ENCODE measurements at regions not wholly inside any gene's neighbourhood (a gene's known extent, or its start where the extent isn't known, plus 50 kb on each side); places are given as distances from the start of the nearest gene placed in this dataset.

- no peaks in the 10 kb centered on the region for H3K4me1 Mint-ChIP-seq
- no peaks in the 10 kb centered on the region for H3K9me3 ChIP-seq
- peaks cover 0 to 4% of the 10 kb centered on the region in 2 experiments for H3K4me1 ChIP-seq (ENCODE audit: control insufficient read depth in 1 of 2, extremely low read depth in 1 of 2, insufficient read depth in 2 of 2, low read length in 2 of 2)
- peaks cover 0 to 10% of the 10 kb centered on the region in 2 experiments for H3K27me3 ChIP-seq (replicated peaks in 1 of 2; ENCODE audit: control insufficient read depth in 2 of 2, extremely low read depth in 1 of 2, insufficient read depth in 2 of 2, low read length in 1 of 2)
- DNase-seq (no peak), ATAC-seq (replicated peaks in 1 of 4) (no peak)
- no peaks in the 10 kb centered on the region for H3K36me3 Mint-ChIP-seq
- ChIA-PET CTCF (interaction anchor here (0.6 to 3.0 kb wide), 5 partner anchors 22 to 379 kb away, joined by 3 to 28 read pairs (median 5); no protein-coding TSS in a partner anchor), POLR2A (no interaction called here)
- 40% methylated on average over 1 of the region's 3 CpGs for WGBS (ENCODE audit: insufficient coverage)
- H3K36me3 ChIP-seq (ENCODE audit: control insufficient read depth in 2 of 2, extremely low read depth in 1 of 2, insufficient read depth in 1 of 2, low read length in 1 of 2): no peaks in the 10 kb centered on the region
- H3K4me3 ChIP-seq (ENCODE audit: control insufficient read depth in 1 of 2, extremely low read depth in 1 of 2, low read length in 1 of 2): no peak overlapping the region
- peaks cover 42 to 52% of the 10 kb centered on the region in 2 donors for H3K27me3 Mint-ChIP-seq
- H3K27ac ChIP-seq (ENCODE audit: low read length): no peak overlapping the region
- H3K4me3 Mint-ChIP-seq: no peak overlapping the region
- no peak overlapping the region for H3K27ac Mint-ChIP-seq
- H3K9me3 Mint-ChIP-seq: peaks cover 0 to 7% (median 3%) of the 10 kb centered on the region in 3 donors
Observed at GRCh38 chr16:55942821-55943220, 67.6 kb upstream of the CES5A start.

GRCh38 chr16:55941552-55941951, 66.4 kb upstream of the CES5A start:
- H3K4me1 Mint-ChIP-seq: no peaks in the 10 kb centered on the region
- peaks cover 0 to 4% of the 10 kb centered on the region in 2 experiments for H3K4me1 ChIP-seq (ENCODE audit: control insufficient read depth in 1 of 2, extremely low read depth in 1 of 2, insufficient read depth in 2 of 2, low read length in 2 of 2)
- no peaks in the 10 kb centered on the region for H3K9me3 ChIP-seq
- POLR2A ChIA-PET: no interaction called here
- H3K27ac Mint-ChIP-seq: no peak overlapping the region
- H3K36me3 ChIP-seq (ENCODE audit: control insufficient read depth in 2 of 2, extremely low read depth in 1 of 2, insufficient read depth in 1 of 2, low read length in 1 of 2): no peaks in the 10 kb centered on the region
- H3K27ac ChIP-seq (ENCODE audit: low read length): no peak overlapping the region
- H3K9me3 Mint-ChIP-seq: peaks cover 0 to 7% (median 3%) of the 10 kb centered on the region in 3 donors
- no peak for ATAC-seq (replicated peaks in 1 of 4)
- H3K4me3 ChIP-seq (ENCODE audit: control insufficient read depth in 1 of 2, extremely low read depth in 1 of 2, low read length in 1 of 2): no peak overlapping the region
- no CpG with 5 or more reads among the region's 2 CpGs for whole genome bisulfite sequencing (ENCODE audit: insufficient coverage)
- peaks cover 0 to 14% of the 10 kb centered on the region in 2 experiments for H3K27me3 ChIP-seq (replicated peaks in 1 of 2; ENCODE audit: control insufficient read depth in 2 of 2, extremely low read depth in 1 of 2, insufficient read depth in 2 of 2, low read length in 1 of 2)
- no peak for DNase-seq
- CTCF ChIA-PET: interaction anchor here in 1 of 2 donors (3.0 kb wide), 1 partner anchor 377 kb away, joined by 28 read pairs; no protein-coding TSS in a partner anchor
- H3K36me3 Mint-ChIP-seq: no peaks in the 10 kb centered on the region
- H3K4me3 Mint-ChIP-seq: no peak overlapping the region
- H3K27me3 Mint-ChIP-seq: peaks cover 33 to 50% of the 10 kb centered on the region in 2 donors

- no peaks in the 10 kb centered on the region for H3K4me1 Mint-ChIP-seq
- POLR2A ChIA-PET: no interaction called here
- no peak overlapping the region for H3K4me3 Mint-ChIP-seq
- Histone ChIP-seq H3K4me1 (ENCODE audit: control insufficient read depth in 1 of 2, extremely low read depth in 1 of 2, insufficient read depth in 2 of 2, low read length in 2 of 2) (no peaks in the 10 kb centered on the region), H3K4me3 (ENCODE audit: control insufficient read depth in 1 of 2, extremely low read depth in 1 of 2, low read length in 1 of 2) (no peak overlapping the region), H3K9me3 (no peaks in the 10 kb centered on the region), H3K27me3 (replicated peaks in 1 of 2; ENCODE audit: control insufficient read depth in 2 of 2, extremely low read depth in 1 of 2, insufficient read depth in 2 of 2, low read length in 1 of 2) (peaks cover 0 to 8% of the 10 kb centered on the region in 2 experiments), H3K27ac (ENCODE audit: low read length) (no peak overlapping the region), H3K36me3 (ENCODE audit: control insufficient read depth in 2 of 2, extremely low read depth in 1 of 2, insufficient read depth in 1 of 2, low read length in 1 of 2) (no peaks in the 10 kb centered on the region)
- CTCF ChIA-PET: interaction anchor here in 1 of 2 donors (0.5 kb wide), 1 partner anchor 1049 kb away, joined by 3 read pairs; no protein-coding TSS in a partner anchor
- no CpG with 5 or more reads among the region's 1 CpG for WGBS (ENCODE audit: insufficient coverage)
- DNase-seq (no peak), ATAC-seq (replicated peaks in 1 of 4) (no peak)
- no peaks in the 10 kb centered on the region for H3K36me3 Mint-ChIP-seq
- peaks cover 30 to 50% of the 10 kb centered on the region in 2 donors for H3K27me3 Mint-ChIP-seq
- peaks cover 0 to 7% (median 3%) of the 10 kb centered on the region in 3 donors for H3K9me3 Mint-ChIP-seq
- H3K27ac Mint-ChIP-seq: no peak overlapping the region
Observed at GRCh38 chr16:55938126-55938525, 63.0 kb upstream of the CES5A start.

GRCh38 chr16:55933038-55933437, 57.9 kb upstream of the CES5A start:
- Mint-ChIP-seq H3K4me3 (no peak overlapping the region), H3K27ac (no peak overlapping the region), H3K4me1 (no peaks in the 10 kb centered on the region), H3K36me3 (no peaks in the 10 kb centered on the region), H3K9me3 (peaks cover 0 to 4% (median 0%) of the 10 kb centered on the region in 3 donors), H3K27me3 (peaks cover 17 to 27% of the 10 kb centered on the region in 2 donors)
- Histone ChIP-seq H3K27me3 (replicated peaks in 1 of 2; ENCODE audit: control insufficient read depth in 2 of 2, extremely low read depth in 1 of 2, insufficient read depth in 2 of 2, low read length in 1 of 2) (peaks cover 0 to 8% of the 10 kb centered on the region in 2 experiments), H3K4me3 (ENCODE audit: control insufficient read depth in 1 of 2, extremely low read depth in 1 of 2, low read length in 1 of 2) (no peak overlapping the region), H3K9me3 (no peaks in the 10 kb centered on the region), H3K27ac (ENCODE audit: low read length) (no peak overlapping the region), H3K4me1 (ENCODE audit: control insufficient read depth in 1 of 2, extremely low read depth in 1 of 2, insufficient read depth in 2 of 2, low read length in 2 of 2) (no peaks in the 10 kb centered on the region), H3K36me3 (ENCODE audit: control insufficient read depth in 2 of 2, extremely low read depth in 1 of 2, insufficient read depth in 1 of 2, low read length in 1 of 2) (no peaks in the 10 kb centered on the region)
- POLR2A ChIA-PET: no interaction called here
- CTCF ChIA-PET: no interaction called here
- DNase-seq (no peak), ATAC-seq (replicated peaks in 1 of 4) (no peak)
- no CpG with 5 or more reads among the region's 3 CpGs for WGBS (ENCODE audit: insufficient coverage)

- Mint-ChIP-seq H3K4me3 (no peak overlapping the region), H3K27ac (no peak overlapping the region), H3K27me3 (peaks cover 5 to 7% of the 10 kb centered on the region in 2 donors), H3K9me3 (peaks cover 0 to 4% (median 0%) of the 10 kb centered on the region in 3 donors), H3K4me1 (no peaks in the 10 kb centered on the region), H3K36me3 (no peaks in the 10 kb centered on the region)
- H3K27me3 ChIP-seq (replicated peaks in 1 of 2; ENCODE audit: control insufficient read depth in 2 of 2, extremely low read depth in 1 of 2, insufficient read depth in 2 of 2, low read length in 1 of 2): peaks cover 0 to 2% of the 10 kb centered on the region in 2 experiments
- ChIA-PET POLR2A (no interaction called here), CTCF (no interaction called here)
- no peak overlapping the region for H3K4me3 ChIP-seq (ENCODE audit: control insufficient read depth in 1 of 2, extremely low read depth in 1 of 2, low read length in 1 of 2)
- no peaks in the 10 kb centered on the region for H3K4me1 ChIP-seq (ENCODE audit: control insufficient read depth in 1 of 2, extremely low read depth in 1 of 2, insufficient read depth in 2 of 2, low read length in 2 of 2)
- no CpG with 5 or more reads among the region's 2 CpGs for WGBS (ENCODE audit: insufficient coverage)
- DNase-seq: no peak
- H3K9me3 ChIP-seq: no peaks in the 10 kb centered on the region
- no peaks in the 10 kb centered on the region for H3K36me3 ChIP-seq (ENCODE audit: control insufficient read depth in 2 of 2, extremely low read depth in 1 of 2, insufficient read depth in 1 of 2, low read length in 1 of 2)
- no peak for ATAC-seq (replicated peaks in 1 of 4)
- no peak overlapping the region for H3K27ac ChIP-seq (ENCODE audit: low read length)
Observed at GRCh38 chr16:55930036-55930435, 54.9 kb upstream of the CES5A start.

GRCh38 chr16:55929181-55929580, 54.0 kb upstream of the CES5A start:
- no peaks in the 10 kb centered on the region for H3K9me3 ChIP-seq
- POLR2A ChIA-PET: no interaction called here
- Mint-ChIP-seq H3K27ac (no peak overlapping the region), H3K36me3 (no peaks in the 10 kb centered on the region), H3K27me3 (peaks cover 2 to 3% of the 10 kb centered on the region in 2 donors), H3K4me3 (no peak overlapping the region), H3K4me1 (no peaks in the 10 kb centered on the region), H3K9me3 (peaks cover 0 to 4% (median 0%) of the 10 kb centered on the region in 3 donors)
- 91% methylated on average over 4 of the region's 8 CpGs for WGBS (ENCODE audit: insufficient coverage)
- H3K4me1 ChIP-seq (ENCODE audit: control insufficient read depth in 1 of 2, extremely low read depth in 1 of 2, insufficient read depth in 2 of 2, low read length in 2 of 2): no peaks in the 10 kb centered on the region
- DNase-seq: no peak
- no peak overlapping the region for H3K27ac ChIP-seq (ENCODE audit: low read length)
- no peaks in the 10 kb centered on the region for H3K27me3 ChIP-seq (replicated peaks in 1 of 2; ENCODE audit: control insufficient read depth in 2 of 2, extremely low read depth in 1 of 2, insufficient read depth in 2 of 2, low read length in 1 of 2)
- H3K36me3 ChIP-seq (ENCODE audit: control insufficient read depth in 2 of 2, extremely low read depth in 1 of 2, insufficient read depth in 1 of 2, low read length in 1 of 2): no peaks in the 10 kb centered on the region
- no peak overlapping the region for H3K4me3 ChIP-seq (ENCODE audit: control insufficient read depth in 1 of 2, extremely low read depth in 1 of 2, low read length in 1 of 2)
- no peak for ATAC-seq (replicated peaks in 1 of 4)
- CTCF ChIA-PET: no interaction called here

- H3K27ac Mint-ChIP-seq: no peak overlapping the region
- no peaks in the 10 kb centered on the region for H3K4me1 ChIP-seq (ENCODE audit: control insufficient read depth in 1 of 2, extremely low read depth in 1 of 2, insufficient read depth in 2 of 2, low read length in 2 of 2)
- H3K36me3 Mint-ChIP-seq: no peaks in the 10 kb centered on the region
- 50% methylated on average over 2 of the region's 3 CpGs for WGBS (ENCODE audit: insufficient coverage)
- DNase-seq: no peak
- H3K27me3 ChIP-seq (replicated peaks in 1 of 2; ENCODE audit: control insufficient read depth in 2 of 2, extremely low read depth in 1 of 2, insufficient read depth in 2 of 2, low read length in 1 of 2): no peaks in the 10 kb centered on the region
- H3K4me1 Mint-ChIP-seq: no peaks in the 10 kb centered on the region
- peaks cover 8 to 30% of the 10 kb centered on the region in 2 donors for H3K27me3 Mint-ChIP-seq
- no peak for ATAC-seq (replicated peaks in 1 of 4)
- H3K9me3 Mint-ChIP-seq: peaks cover 0 to 10% (median 2%) of the 10 kb centered on the region in 3 donors
- CTCF ChIA-PET: no interaction called here
- no peaks in the 10 kb centered on the region for H3K36me3 ChIP-seq (ENCODE audit: control insufficient read depth in 2 of 2, extremely low read depth in 1 of 2, insufficient read depth in 1 of 2, low read length in 1 of 2)
- no peak overlapping the region for H3K27ac ChIP-seq (ENCODE audit: low read length)
- H3K4me3 Mint-ChIP-seq: no peak overlapping the region
- no peaks in the 10 kb centered on the region for H3K9me3 ChIP-seq
- POLR2A ChIA-PET: no interaction called here
- H3K4me3 ChIP-seq (ENCODE audit: control insufficient read depth in 1 of 2, extremely low read depth in 1 of 2, low read length in 1 of 2): no peak overlapping the region
Observed at GRCh38 chr16:55925242-55925641, 50.1 kb upstream of the CES5A start.
